GM12873 (cell line): ENCODE measurements at regions not wholly inside any gene's neighbourhood (a gene's known extent, or its start where the extent isn't known, plus 50 kb on each side); places are given as distances from the start of the nearest gene placed in this dataset.

Source experiments
- CTCF ChIP-seq: IDR thresholded peaks from 2 replicates; pipeline ENCODE4 v1.5.1; 2012; ENCODE audit warnings: low read depth, mild to moderate bottlenecking, moderate library complexity, low read length, control low read depth; ENCODE audit not compliant: insufficient read depth; ENCODE audit errors: missing control alignments

GRCh38 chr7:113797420-113798010, 121.3 kb downstream of the PPP1R3A start:
- TF ChIP-seq CTCF, result no peak

GRCh38 chr7:113796557-113796956, 122.3 kb downstream of the PPP1R3A start:
- TF ChIP-seq CTCF, result no peak

- no peak for TF ChIP-seq CTCF
Measured at GRCh38 chr7:113794573-113794972, 124.2 kb downstream of the PPP1R3A start.

GRCh38 chr7:113793171-113793570, 125.6 kb downstream of the PPP1R3A start:
- no peak for TF ChIP-seq CTCF

GRCh38 chr7:113790025-113790424, 128.8 kb downstream of the PPP1R3A start:
- no peak for TF ChIP-seq CTCF

- TF ChIP-seq CTCF, result no peak
Measured at GRCh38 chr7:113787106-113787505, 131.7 kb downstream of the PPP1R3A start.

GRCh38 chr7:113784956-113785355, 133.9 kb downstream of the PPP1R3A start:
- TF ChIP-seq CTCF, result no peak
